GM18508 (cell line): ENCODE measurements at regions not wholly inside any gene's neighbourhood (a gene's known extent, or its start where the extent isn't known, plus 50 kb on each side); places are given as distances from the start of the nearest gene placed in this dataset.

Experiments
- ATAC-seq: cut with Tn5 transposase; IDR thresholded peaks from one replicate; pipeline ENCODE4 v1.9.1; 2021; ENCODE audit warnings: moderate number of reproducible peaks; ENCODE audit not compliant: insufficient read depth, unreplicated experiment

GRCh38 chr6:26213334-26214075 lies 126.3 kb downstream of the HFE start:
- no peak for ATAC-seq

GRCh38 chr6:26214803-26215584 lies 127.8 kb downstream of the HFE start:
- no peak for ATAC-seq

DNA sequence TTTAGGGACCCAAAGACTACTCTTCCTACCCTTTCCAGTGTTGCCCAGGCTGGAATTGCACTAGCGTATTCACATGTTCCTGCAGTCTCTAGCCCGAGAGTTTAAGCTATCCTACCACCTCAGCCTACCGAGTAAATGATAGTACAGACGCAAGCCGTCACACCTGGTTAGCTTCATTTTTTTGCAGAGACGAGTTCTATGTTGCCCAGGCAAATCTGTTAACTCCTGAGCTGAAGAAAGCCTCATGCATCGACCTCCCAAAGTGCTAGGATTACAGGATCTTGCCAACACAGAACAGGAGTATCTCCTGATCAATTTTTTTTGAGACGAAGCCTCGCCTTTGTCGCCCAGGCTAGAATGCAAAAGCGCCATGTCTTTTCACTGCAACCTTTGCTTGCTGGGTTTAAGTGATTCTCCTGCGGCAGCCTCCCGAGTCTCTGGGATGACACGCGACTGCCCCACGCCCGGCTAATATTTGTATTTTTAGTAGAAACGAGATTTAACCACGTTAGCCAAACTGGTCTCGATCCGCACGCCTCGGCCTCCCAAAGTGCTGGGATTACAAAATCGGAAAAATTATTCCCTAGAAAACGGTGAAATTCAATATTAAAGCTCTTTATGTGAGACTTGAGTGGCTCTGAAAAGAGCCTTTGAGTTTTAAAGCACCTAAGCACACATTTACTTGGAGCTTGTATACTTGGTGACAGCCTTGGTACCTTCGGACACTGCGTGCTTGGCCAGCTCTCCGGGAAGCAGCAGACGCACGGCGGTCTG lies 128.5 kb downstream of the HFE start:
- ATAC-seq, result peak; percentile 6

- ATAC-seq, result peak; percentile 68
These were observed 129.2 kb downstream of the HFE start for GRCh38 chr6:26216359-26216885.

- ATAC-seq, result peak; percentile 25
These were observed 129.9 kb downstream of the HFE start for GRCh38 chr6:26216886-26217713.

GRCh38 chr6:26217714-26218075 lies 130.5 kb downstream of the HFE start:
- ATAC-seq, result no peak

- no peak for ATAC-seq
These were observed 131.6 kb downstream of the HFE start for GRCh38 chr6:26218824-26219223.

- ATAC-seq, result no peak
These were observed 133.1 kb downstream of the HFE start for GRCh38 chr6:26220145-26220970.

GRCh38 chr6:26221186-26221585 lies 134.0 kb downstream of the HFE start:
- no peak for ATAC-seq

- no peak for ATAC-seq
These were observed 135.3 kb downstream of the HFE start for GRCh38 chr6:26222571-26222970.

- no peak for ATAC-seq
These were observed 136.0 kb downstream of the HFE start for GRCh38 chr6:26223228-26223627.

GRCh38 chr6:26223650-26224546 lies 136.7 kb downstream of the HFE start:
- no peak for ATAC-seq

GRCh38 chr6:26224547-26224912 lies 137.3 kb downstream of the HFE start:
- ATAC-seq, result no peak

GRCh38 chr6:26224940-26225847 lies 138.0 kb downstream of the HFE start:
- no peak for ATAC-seq

GRCh38 chr6:26225848-26226578 lies 138.8 kb downstream of the HFE start:
- ATAC-seq, result no peak

DNA sequence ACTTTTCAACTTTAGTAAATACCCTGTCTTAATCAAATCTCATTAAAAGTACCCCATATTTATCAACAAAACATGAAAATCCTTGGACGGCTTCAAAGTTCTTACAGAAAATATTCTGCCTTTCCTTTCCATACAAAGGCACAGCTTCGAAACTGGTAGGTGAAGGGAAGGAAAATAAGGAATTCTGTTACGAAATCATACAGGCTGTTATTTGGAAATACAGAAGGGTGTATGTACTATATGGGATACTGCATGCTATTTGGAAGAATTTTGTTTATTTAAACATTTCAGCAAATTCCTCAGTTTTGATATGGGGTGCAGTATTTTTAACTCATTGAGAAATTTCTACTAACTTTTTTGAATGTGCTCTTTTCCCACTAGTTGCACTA lies 138.4 kb upstream of the BTN3A2 start:
- ATAC-seq, result no peak

- ATAC-seq, result no peak
These were observed 134.6 kb upstream of the BTN3A2 start for GRCh38 chr6:26230351-26230750.
